H1 (cell line): ENCODE measurements at regions not wholly inside any gene's neighbourhood (a gene's known extent, or its start where the extent isn't known, plus 50 kb on each side); places are given as distances from the start of the nearest gene placed in this dataset.

Source experiments
- ATF2 ChIP-seq: IDR thresholded peaks from 2 replicates; pipeline ENCODE4 v1.6.1; 2012; ENCODE audit warnings: low read length, inconsistent platforms
- CEBPB ChIP-seq: IDR thresholded peaks from 2 replicates; pipeline ENCODE4 v1.6.1; 2012; ENCODE audit warnings: low read depth, low read length
- CTCF ChIP-seq, 3 experiments: IDR thresholded peaks; 1 replicate in 2 of 3; 2 replicates in 1 of 3; pipeline versions ENCODE4 v1.5.1 to v1.6.1; 2011; ENCODE audit warnings: low read length in 3 of 3, mild to moderate bottlenecking in 3 of 3, inconsistent platforms in 2 of 3, low read depth in 1 of 3, moderate library complexity in 1 of 3; ENCODE audit not compliant: insufficient read depth in 1 of 3; ENCODE audit errors: control extremely low read depth in 1 of 3
- EZH2 ChIP-seq: fragments of 200-600 bp; sonication (generic); IDR thresholded peaks from 2 replicates; pipeline ENCODE4 v1.7.1; 2012; ENCODE audit warnings: low read depth, mild to moderate bottlenecking, moderate library complexity, low read length, inconsistent platforms; ENCODE audit not compliant: severe bottlenecking
- FOSL1 ChIP-seq: IDR thresholded peaks from 2 replicates; pipeline ENCODE4 v1.6.1; 2011; ENCODE audit warnings: mild to moderate bottlenecking, low read depth, low read length, moderate library complexity; ENCODE audit not compliant: insufficient read depth
- GABPA ChIP-seq: IDR thresholded peaks from 2 replicates; pipeline ENCODE4 v1.6.1; 2011; ENCODE audit warnings: mild to moderate bottlenecking, low read length, moderate library complexity, borderline replicate concordance; ENCODE audit not compliant: insufficient read depth
- POLR2A ChIP-seq, 2 experiments: IDR thresholded peaks; 1 replicate in 1 of 2; 2 replicates in 1 of 2; pipeline ENCODE4 v1.6.1; 2011; ENCODE audit warnings: low read depth in 2 of 2, low read length in 2 of 2, mild to moderate bottlenecking in 2 of 2; ENCODE audit errors: control extremely low read depth in 1 of 2
- POLR2AphosphoS5 ChIP-seq: IDR thresholded peaks from 2 replicates; pipeline ENCODE4 v1.6.1; 2011; ENCODE audit warnings: low read depth, low read length
- SP2 ChIP-seq: IDR thresholded peaks from 2 replicates; pipeline ENCODE4 v1.6.1; 2012; ENCODE audit warnings: mild to moderate bottlenecking, low read length, inconsistent platforms
- SRF ChIP-seq: IDR thresholded peaks from 2 replicates; pipeline ENCODE4 v1.6.1; 2011; ENCODE audit warnings: mild to moderate bottlenecking, low read depth, low read length, moderate library complexity
- TAF1 ChIP-seq: IDR thresholded peaks from 2 replicates; pipeline ENCODE4 v1.6.1; 2011; ENCODE audit warnings: mild to moderate bottlenecking, low read depth, low read length

- no peak for TF ChIP-seq SRF
- no peak for TF ChIP-seq CTCF (IDR thresholded peaks at IDR 0.05; ENCODE audit: control extremely low read depth in 1 of 3, insufficient read depth in 1 of 3, low read depth in 1 of 3, low read length in 3 of 3)
- TF ChIP-seq EZH2, result no peak
- no peak for TF ChIP-seq POLR2AphosphoS5
- no peak for TF ChIP-seq GABPA
- TF ChIP-seq FOSL1, result no peak
- no peak for TF ChIP-seq POLR2A (IDR thresholded peaks at IDR 0.05; ENCODE audit: control extremely low read depth in 1 of 2, low read depth in 2 of 2, low read length in 2 of 2)
- TF ChIP-seq TAF1, result no peak
- TF ChIP-seq SP2, result no peak
- TF ChIP-seq ATF2, result no peak
- no peak for TF ChIP-seq CEBPB
Observed at GRCh38 chr4:43607827-43608461, 715.4 kb downstream of the GRXCR1 start.
